Loucy (cell line): ENCODE measurements at regions not wholly inside any gene's neighbourhood (a gene's known extent, or its start where the extent isn't known, plus 50 kb on each side); places are given as distances from the start of the nearest gene placed in this dataset.

Source experiments
- H2AFZ ChIP-seq: fragments of 200-600 bp; sonication (generic); 2 replicates; pipeline ENCODE4 v1.6.0; 2016; ENCODE audit warnings: antibody characterized with exemption, mild to moderate bottlenecking, low read length, moderate library complexity
- H3F3A ChIP-seq: fragments of 200-600 bp; 2 replicates; pipeline ENCODE4 v1.6.0; 2016; ENCODE audit warnings: antibody characterized with exemption, low read depth, mild to moderate bottlenecking
- H3K27me3 ChIP-seq: fragments of 200-600 bp; sonication (generic); 2 replicates; pipeline ENCODE4 v1.6.1; 2014; ENCODE audit warnings: low read length, mild to moderate bottlenecking; ENCODE audit not compliant: insufficient read depth, poor library complexity, severe bottlenecking
- H3K36me3 ChIP-seq: fragments of 200-600 bp; sonication (generic); 2 replicates; pipeline ENCODE4 v1.6.1; 2016; ENCODE audit warnings: low read length; ENCODE audit not compliant: insufficient read depth
- H3K4me1 ChIP-seq: fragments of 200-600 bp; sonication (generic); 2 replicates; pipeline ENCODE4 v1.5.1; 2014; ENCODE audit warnings: low read length, mild to moderate bottlenecking; ENCODE audit not compliant: insufficient read depth, poor library complexity, severe bottlenecking
- H3K4me2 ChIP-seq: fragments of 200-600 bp; sonication (generic); 2 replicates; pipeline ENCODE4 v1.6.0; 2014; ENCODE audit warnings: antibody characterized with exemption, low read length, low read depth, mild to moderate bottlenecking; ENCODE audit not compliant: poor library complexity, severe bottlenecking
- H3K4me3 ChIP-seq: fragments of 200-600 bp; sonication (generic); 2 replicates; pipeline ENCODE4 v1.5.1; 2014; ENCODE audit warnings: low read length, mild to moderate bottlenecking, mixed read lengths; ENCODE audit not compliant: poor library complexity, severe bottlenecking
- H3K79me2 ChIP-seq: fragments of 200-600 bp; sonication (generic); 2 replicates; pipeline ENCODE4 v1.6.1; 2014; ENCODE audit warnings: low read length; ENCODE audit not compliant: insufficient read depth
- H3K9ac ChIP-seq: fragments of 200-600 bp; sonication (generic); 2 replicates; pipeline ENCODE4 v1.6.0; 2014; ENCODE audit warnings: mild to moderate bottlenecking, low read depth, low read length, moderate library complexity; ENCODE audit not compliant: poor library complexity, severe bottlenecking
- H3K9me2 ChIP-seq: fragments of 200-600 bp; sonication (generic); replicated peaks from 2 replicates; pipeline ENCODE4 v1.6.1; 2016; ENCODE audit warnings: low read depth, low read length, mixed read lengths
- H3K9me3 ChIP-seq: fragments of 200-600 bp; sonication (generic); 2 replicates; pipeline ENCODE4 v1.6.1; 2014; ENCODE audit warnings: mild to moderate bottlenecking, antibody characterized with exemption, low read length, low read depth; ENCODE audit not compliant: insufficient read depth
- H4K20me1 ChIP-seq: fragments of 200-600 bp; sonication (generic); 2 replicates; pipeline ENCODE4 v1.6.0; 2014; ENCODE audit warnings: antibody characterized with exemption, low read length, mild to moderate bottlenecking; ENCODE audit not compliant: insufficient read depth, poor library complexity, severe bottlenecking
- EZH2phosphoT487 ChIP-seq: fragments of 200-600 bp; IDR thresholded peaks from 2 replicates; pipeline ENCODE4 v1.6.1; 2018; ENCODE audit warnings: antibody characterized with exemption, mild to moderate bottlenecking, moderate library complexity, borderline replicate concordance
- TF ChIP-seq, protein P1 (sequence below): fragments of 200-600 bp; sonication (generic); conservative IDR thresholded peaks from 2 replicates; pipeline ENCODE4 v1.5.1; 2014; ENCODE audit warnings: mild to moderate bottlenecking, antibody characterized with exemption, low read length

DNA sequence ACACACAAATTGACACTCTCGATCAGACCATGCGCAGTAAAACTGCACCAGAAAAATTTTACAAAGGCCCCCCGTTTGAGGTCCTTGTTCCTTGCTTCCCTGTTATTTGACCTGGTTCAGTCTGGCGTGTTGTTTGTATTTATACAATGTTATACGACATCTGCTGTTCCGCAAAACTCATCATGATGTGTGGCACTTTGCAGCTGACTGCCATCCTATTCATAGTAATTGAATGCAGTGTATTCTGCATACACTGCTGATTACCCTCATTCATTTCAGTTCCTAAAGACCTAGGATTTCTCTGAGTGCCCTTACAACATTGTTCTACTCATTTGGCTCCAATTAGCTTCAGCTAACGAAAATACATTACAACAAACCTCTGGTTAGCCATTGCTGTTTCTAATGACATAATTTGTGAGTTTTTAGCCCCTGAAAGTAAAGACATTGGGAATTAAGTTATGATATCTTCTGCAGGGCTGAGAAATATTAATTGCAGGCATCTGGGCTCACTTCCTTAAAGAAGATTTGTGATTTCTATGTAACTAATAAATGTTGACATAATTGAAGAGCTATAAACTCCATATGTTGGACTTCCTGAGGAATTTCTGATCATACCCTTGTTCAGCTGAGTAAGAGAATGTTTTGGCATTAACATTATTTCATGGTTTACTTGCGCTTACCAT, 75.7 kb downstream of the C3orf38 start:
- H3K9ac ChIP-seq: no peak overlapping the region
- no peak overlapping the region for H2AFZ ChIP-seq
- no peaks in the 10 kb centered on the region for H3K79me2 ChIP-seq
- H3F3A ChIP-seq: no peaks in the 10 kb centered on the region
- H3K4me1 ChIP-seq: no peaks in the 10 kb centered on the region
- TF ChIP-seq, protein P1, sequence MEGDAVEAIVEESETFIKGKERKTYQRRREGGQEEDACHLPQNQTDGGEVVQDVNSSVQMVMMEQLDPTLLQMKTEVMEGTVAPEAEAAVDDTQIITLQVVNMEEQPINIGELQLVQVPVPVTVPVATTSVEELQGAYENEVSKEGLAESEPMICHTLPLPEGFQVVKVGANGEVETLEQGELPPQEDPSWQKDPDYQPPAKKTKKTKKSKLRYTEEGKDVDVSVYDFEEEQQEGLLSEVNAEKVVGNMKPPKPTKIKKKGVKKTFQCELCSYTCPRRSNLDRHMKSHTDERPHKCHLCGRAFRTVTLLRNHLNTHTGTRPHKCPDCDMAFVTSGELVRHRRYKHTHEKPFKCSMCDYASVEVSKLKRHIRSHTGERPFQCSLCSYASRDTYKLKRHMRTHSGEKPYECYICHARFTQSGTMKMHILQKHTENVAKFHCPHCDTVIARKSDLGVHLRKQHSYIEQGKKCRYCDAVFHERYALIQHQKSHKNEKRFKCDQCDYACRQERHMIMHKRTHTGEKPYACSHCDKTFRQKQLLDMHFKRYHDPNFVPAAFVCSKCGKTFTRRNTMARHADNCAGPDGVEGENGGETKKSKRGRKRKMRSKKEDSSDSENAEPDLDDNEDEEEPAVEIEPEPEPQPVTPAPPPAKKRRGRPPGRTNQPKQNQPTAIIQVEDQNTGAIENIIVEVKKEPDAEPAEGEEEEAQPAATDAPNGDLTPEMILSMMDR: no peak
- no peak for TF ChIP-seq EZH2phosphoT487
- no peak overlapping the region for H3K4me2 ChIP-seq
- no peaks in the 10 kb centered on the region for H3K36me3 ChIP-seq
- no peaks in the 10 kb centered on the region for H3K27me3 ChIP-seq
- no peak overlapping the region for H3K4me3 ChIP-seq
- H3K9me3 ChIP-seq: no peaks in the 10 kb centered on the region
- no peaks in the 10 kb centered on the region for H4K20me1 ChIP-seq
- H3K9me2 ChIP-seq: no peaks in the 10 kb centered on the region

DNA sequence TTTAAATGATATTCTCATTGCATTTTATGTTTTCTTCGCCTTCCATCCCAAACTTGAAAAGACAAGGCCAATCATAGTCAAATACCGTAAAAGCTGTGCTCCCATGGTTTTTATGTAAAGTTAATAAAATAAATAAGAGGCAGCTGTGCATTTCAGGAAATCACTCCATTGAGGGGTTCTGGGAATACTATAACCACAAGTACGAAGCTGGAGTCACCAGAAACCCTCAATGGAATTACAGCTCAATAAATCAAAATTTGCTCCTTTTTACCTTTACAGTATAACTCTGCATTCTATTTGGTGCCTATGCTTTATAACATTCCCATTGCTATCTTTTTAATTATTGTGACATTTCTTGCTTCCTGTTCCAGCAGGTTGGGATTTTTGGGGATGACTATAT, 77.2 kb downstream of the C3orf38 start:
- no peaks in the 10 kb centered on the region for H3K9me3 ChIP-seq
- no peaks in the 10 kb centered on the region for H4K20me1 ChIP-seq
- H3K4me3 ChIP-seq: no peak overlapping the region
- no peak overlapping the region for H3K4me2 ChIP-seq
- no peaks in the 10 kb centered on the region for H3F3A ChIP-seq
- no peak overlapping the region for H2AFZ ChIP-seq
- H3K9me2 ChIP-seq: no peaks in the 10 kb centered on the region
- H3K4me1 ChIP-seq: no peaks in the 10 kb centered on the region
- H3K9ac ChIP-seq: no peak overlapping the region
- no peaks in the 10 kb centered on the region for H3K27me3 ChIP-seq
- H3K79me2 ChIP-seq: no peaks in the 10 kb centered on the region
- no peaks in the 10 kb centered on the region for H3K36me3 ChIP-seq
- TF ChIP-seq EZH2phosphoT487: no peak
- TF ChIP-seq, protein P1: no peak

DNA sequence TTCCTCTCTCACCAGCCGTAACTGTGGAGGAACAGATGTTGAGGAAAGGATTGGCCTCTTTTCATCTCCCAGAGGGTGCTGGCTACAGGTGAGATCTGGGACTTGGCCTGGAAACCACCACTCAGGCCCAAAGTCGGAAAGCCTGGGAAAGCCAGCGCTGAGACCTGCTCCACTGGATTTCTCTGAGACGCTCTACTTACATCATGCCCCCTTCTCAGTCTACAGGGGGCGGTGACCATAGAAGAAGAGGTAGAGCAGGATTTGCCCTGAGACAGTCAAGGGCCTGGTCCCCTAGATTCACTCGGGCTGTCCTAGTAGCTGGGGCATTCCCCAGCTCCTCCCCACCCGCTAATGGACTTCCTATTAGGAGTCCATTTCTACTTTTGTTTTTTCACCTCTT, 80.9 kb downstream of the C3orf38 start:
- TF ChIP-seq EZH2phosphoT487: no peak
- TF ChIP-seq, protein P1: no peak
- Histone ChIP-seq H3K79me2 (no peaks in the 10 kb centered on the region), H3K9me3 (no peaks in the 10 kb centered on the region), H4K20me1 (no peaks in the 10 kb centered on the region), H3K4me3 (no peak overlapping the region), H3K9ac (no peak overlapping the region), H3K4me2 (no peak overlapping the region), H3K4me1 (no peaks in the 10 kb centered on the region), H3K27me3 (no peaks in the 10 kb centered on the region), H3K36me3 (no peaks in the 10 kb centered on the region), H2AFZ (no peak overlapping the region), H3F3A (no peaks in the 10 kb centered on the region), H3K9me2 (no peaks in the 10 kb centered on the region)
